HG03460 (cell line): ENCODE measurements at regions not wholly inside any gene's neighbourhood (a gene's known extent, or its start where the extent isn't known, plus 50 kb on each side); places are given as distances from the start of the nearest gene placed in this dataset.

Experiments used
- ATAC-seq: cut with Tn5 transposase; IDR thresholded peaks from one replicate; pipeline ENCODE4 v1.9.1; 2021; ENCODE audit not compliant: unreplicated experiment

DNA sequence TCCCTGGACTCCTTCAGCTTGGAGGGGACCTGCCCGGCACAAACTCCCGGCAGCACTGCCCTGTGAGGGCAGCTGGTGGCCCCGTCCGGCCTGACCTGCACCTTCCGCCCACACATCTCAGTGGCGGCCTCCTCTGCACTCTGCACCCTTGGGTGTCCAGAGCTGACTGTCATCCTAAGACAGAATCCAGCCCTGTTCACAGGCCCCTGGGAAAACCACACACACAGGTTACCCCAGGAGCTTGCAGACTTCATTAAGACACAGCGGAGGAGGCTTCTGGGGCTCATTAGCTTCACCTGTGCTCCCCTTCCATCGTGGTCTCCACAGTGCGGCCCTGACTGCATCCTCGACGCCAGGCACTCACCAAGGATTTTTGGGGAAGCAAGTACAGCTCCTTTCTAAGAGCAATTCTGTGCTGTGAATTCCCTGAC is 51.5 kb upstream of the SHH start:
- no peak for ATAC-seq

DNA sequence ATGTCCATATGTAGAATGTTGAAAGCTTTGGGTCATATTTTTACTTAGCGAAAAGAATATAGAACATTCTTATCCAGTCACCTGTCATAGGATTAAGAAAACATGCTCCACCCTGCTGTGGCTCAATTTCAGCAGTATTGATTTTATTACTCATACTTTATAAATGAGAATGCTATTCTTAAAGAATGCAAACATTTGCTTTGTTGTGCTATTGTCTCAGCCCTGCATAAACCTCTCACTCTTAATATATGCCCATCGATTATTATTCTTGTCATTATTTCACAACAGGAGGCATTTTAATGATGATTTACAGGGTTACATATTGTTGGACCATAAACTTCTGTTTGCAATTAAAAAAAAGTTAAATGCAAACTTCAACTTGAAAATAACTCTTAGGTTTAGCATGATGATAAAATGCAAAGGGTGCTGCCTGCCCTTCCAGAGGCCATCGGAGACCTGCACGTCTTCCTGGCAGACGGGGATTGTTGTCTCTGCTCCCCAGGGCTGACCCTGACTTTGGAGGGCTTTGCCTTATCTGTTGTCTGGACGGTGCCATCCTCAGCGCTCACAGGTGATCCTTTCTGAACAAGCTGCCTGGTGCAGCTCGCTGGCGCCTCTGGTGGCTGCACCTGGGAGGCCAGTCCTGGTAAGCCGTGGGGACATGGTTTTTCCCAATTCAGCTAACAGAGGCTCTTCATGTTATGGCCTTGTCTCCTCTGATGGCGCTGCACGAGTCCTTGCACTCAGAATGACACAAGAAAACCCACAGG is 50.0 kb upstream of the SHH start:
- no peak for ATAC-seq
